Fibroblast of the aortic adventitia (primary cell): ENCODE measurements at regions not wholly inside any gene's neighbourhood (a gene's known extent, or its start where the extent isn't known, plus 50 kb on each side); places are given as distances from the start of the nearest gene placed in this dataset.

Experiments used
- DNase-seq: peaks from one replicate; pipeline ENCODE4 v3.0.0-alpha.2; 2010; ENCODE audit warnings: low read depth
- H3K4me3 ChIP-seq: 2 replicates; pipeline ENCODE4 v1.5.1; 2011; ENCODE audit warnings: low read depth, mild to moderate bottlenecking, control low read depth, low read length, moderate library complexity
- TF ChIP-seq, protein P1 (sequence below): IDR thresholded peaks from 2 replicates; pipeline ENCODE4 v1.5.1; 2011; ENCODE audit warnings: mild to moderate bottlenecking, low read length, control low read depth, inconsistent platforms; ENCODE audit not compliant: insufficient read depth

DNA sequence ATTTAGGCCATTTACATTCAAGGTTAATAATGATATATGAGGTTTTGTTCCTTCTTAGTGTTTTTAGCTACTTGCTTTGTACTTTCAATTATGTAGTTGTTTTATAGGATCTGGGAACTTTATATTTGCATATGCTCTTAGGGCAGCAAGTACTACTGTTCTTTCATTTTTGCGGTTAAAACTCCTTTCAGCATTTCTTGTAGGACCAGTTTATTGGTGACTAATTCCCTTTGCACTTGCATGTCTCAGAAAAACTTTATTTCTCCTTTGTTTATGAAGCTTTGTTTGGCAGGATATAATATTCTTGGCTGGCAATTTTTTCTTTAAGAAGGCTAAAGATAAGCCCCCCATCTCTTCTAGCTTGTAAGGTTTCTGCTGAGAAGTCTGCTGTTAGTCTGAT, 131.3 kb upstream of the CDH8 start:
- DNase-seq: no peak
- H3K4me3 ChIP-seq: no peak overlapping the region
- TF ChIP-seq, protein P1, sequence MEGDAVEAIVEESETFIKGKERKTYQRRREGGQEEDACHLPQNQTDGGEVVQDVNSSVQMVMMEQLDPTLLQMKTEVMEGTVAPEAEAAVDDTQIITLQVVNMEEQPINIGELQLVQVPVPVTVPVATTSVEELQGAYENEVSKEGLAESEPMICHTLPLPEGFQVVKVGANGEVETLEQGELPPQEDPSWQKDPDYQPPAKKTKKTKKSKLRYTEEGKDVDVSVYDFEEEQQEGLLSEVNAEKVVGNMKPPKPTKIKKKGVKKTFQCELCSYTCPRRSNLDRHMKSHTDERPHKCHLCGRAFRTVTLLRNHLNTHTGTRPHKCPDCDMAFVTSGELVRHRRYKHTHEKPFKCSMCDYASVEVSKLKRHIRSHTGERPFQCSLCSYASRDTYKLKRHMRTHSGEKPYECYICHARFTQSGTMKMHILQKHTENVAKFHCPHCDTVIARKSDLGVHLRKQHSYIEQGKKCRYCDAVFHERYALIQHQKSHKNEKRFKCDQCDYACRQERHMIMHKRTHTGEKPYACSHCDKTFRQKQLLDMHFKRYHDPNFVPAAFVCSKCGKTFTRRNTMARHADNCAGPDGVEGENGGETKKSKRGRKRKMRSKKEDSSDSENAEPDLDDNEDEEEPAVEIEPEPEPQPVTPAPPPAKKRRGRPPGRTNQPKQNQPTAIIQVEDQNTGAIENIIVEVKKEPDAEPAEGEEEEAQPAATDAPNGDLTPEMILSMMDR: no peak

DNA sequence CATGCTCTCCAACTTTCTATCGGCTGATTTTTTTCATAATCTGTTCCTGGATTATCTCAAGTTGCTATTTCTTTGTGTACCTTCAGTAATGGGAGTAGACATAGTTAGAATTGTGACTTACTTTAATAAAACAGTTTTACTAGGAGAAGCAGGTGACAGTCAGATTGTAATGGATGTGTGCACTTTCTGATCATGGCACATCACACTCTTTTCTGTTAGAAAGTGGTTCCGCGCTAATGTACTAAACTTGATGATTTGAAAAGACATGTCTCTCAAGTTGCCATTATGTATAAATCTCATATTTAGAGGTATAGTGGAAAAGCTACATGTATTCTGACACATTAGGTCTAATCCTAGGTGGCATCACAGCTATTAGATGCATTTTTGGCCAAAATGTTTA, 121.3 kb upstream of the CDH8 start:
- no peak for DNase-seq
- H3K4me3 ChIP-seq: no peak overlapping the region
- TF ChIP-seq, protein P1: no peak

DNA sequence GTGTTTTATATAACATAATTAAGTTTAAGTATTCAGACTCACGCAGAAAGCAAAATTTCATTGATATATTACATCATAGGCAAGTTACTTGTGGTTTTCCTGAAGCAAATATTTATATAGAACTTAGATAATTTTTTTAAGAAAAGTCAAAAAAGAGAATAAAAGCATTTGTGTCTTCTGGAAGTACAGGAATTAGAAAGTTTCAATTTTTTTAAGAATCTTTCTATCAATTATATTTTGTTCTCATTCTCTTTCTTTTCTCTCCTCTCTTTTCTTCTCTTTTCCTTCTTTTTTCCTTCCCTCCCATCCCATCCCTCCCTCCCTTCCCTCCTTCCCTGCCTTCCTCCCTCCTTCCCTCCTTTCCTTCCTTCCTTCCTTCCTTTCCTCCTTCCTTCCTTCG, 120.7 kb upstream of the CDH8 start:
- no peak for DNase-seq
- TF ChIP-seq, protein P1: no peak
- H3K4me3 ChIP-seq: no peak overlapping the region

DNA sequence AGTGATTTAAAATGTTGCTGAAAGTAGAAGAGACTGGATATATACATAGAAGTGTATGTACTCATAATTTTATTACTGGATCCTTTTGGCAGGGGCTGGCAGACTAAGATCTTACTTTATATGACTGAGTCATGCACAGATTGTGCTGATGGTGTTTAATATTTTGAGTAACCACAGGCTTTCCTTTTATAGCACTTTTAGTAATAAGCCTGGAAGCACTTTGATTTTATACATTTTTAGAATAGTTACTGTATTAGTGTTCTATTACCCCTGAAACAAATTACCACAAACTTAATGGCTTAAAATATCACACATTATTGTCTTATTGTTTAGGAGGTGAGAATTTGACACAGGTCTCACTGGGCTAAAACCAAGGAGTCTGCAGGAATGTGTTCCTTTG, 113.4 kb upstream of the CDH8 start:
- TF ChIP-seq, protein P1: no peak
- H3K4me3 ChIP-seq: no peak overlapping the region
- no peak for DNase-seq

DNA sequence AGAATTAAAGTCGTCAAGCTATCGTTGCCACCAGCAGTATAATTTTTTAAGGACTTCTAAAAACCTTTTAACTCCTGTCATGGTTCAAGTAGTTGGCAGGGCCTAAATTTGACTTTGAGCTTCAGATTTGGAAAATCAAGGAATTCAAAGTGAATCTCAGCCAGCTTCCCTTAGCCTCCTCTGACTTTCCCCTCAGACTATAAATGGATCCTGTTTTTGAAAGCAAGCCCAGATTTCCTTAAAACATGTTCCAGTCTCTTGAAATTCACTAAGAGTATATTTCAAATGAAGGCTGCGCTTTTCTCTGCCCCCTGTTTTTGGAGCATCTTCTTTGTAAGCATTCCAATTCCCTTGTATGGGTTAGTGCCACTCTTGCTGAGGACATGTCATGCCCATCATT, 101.8 kb upstream of the CDH8 start:
- TF ChIP-seq, protein P1: no peak
- DNase-seq: no peak
- no peak overlapping the region for H3K4me3 ChIP-seq

DNA sequence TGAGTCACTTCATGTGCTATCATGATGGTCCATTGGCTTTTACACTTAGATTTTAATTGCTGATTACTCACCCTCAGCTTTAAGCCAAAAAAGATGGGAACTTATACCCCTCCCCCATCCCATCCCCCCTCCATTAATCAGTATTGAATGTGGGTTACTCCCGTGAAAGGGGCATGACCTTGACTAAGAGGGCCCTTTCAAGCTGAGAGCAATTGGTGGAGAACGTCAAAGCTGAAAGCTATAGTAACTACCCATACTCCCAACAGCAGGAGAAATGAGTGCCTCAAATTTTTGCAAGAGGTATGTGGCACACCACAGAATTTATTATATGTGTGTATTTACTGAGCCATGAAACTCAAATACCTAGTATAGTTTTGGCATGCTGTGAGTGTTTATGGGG, 99.7 kb upstream of the CDH8 start:
- H3K4me3 ChIP-seq: no peak overlapping the region
- no peak for DNase-seq
- TF ChIP-seq, protein P1: no peak

DNA sequence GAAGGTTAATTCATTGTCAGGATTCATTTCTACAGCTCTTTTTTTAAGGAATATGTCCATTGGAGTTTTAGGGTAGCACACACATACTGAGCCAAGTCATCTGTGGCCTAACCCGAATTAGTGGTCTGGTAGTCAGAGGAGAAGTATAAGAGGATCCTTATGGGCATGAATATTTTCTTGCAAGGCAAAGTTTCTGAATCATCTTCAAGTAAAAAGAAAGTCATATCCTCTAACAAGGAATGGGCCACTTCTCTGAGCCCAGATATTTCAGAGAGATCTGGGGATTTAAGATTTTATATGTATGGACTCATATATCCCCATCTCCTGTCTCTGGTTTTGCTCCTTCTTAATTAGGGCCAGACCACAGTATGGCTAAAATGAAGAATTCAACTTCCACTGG, 99.2 kb upstream of the CDH8 start:
- DNase-seq: no peak
- TF ChIP-seq, protein P1: no peak

More for the DNA sequence above, 99.2 kb upstream of the CDH8 start:
- no peak overlapping the region for H3K4me3 ChIP-seq
